ENCODE measurements at regions not wholly inside any gene's neighbourhood (a gene's known extent, or its start where the extent isn't known, plus 50 kb on each side); places are given as distances from the start of the nearest gene placed in this dataset.

- Mint-ChIP-seq H3K36me3 (no peaks in the 10 kb centered on the region), H3K9me3 (no peaks in the 10 kb centered on the region), H3K4me1 (no peaks in the 10 kb centered on the region), H3K27ac (no peak overlapping the region), H3K4me3 (no peak overlapping the region), H3K27me3 (no peaks in the 10 kb centered on the region)
- no peaks in the 10 kb centered on the region for H3K4me1 ChIP-seq (ENCODE audit: control insufficient read depth in 1 of 2, extremely low read depth in 1 of 2, insufficient read depth in 2 of 2, low read length in 2 of 2)
- no peak overlapping the region for H3K4me3 ChIP-seq (ENCODE audit: control insufficient read depth in 1 of 2, extremely low read depth in 1 of 2, low read length in 1 of 2)
- ATAC-seq (replicated peaks in 1 of 4) (no peak), DNase-seq (no peak)
- no CpG with 5 or more reads among the region's 3 CpGs for WGBS (ENCODE audit: insufficient coverage)
- no peaks in the 10 kb centered on the region for H3K9me3 ChIP-seq
- ChIA-PET POLR2A (no interaction called here), CTCF (interaction anchor here in 1 of 2 donors (0.6 kb wide), 1 partner anchor 46 kb away, joined by 4 read pairs; no protein-coding TSS in a partner anchor)
- no peak overlapping the region for H3K27ac ChIP-seq (ENCODE audit: low read length)
- no peaks in the 10 kb centered on the region for H3K36me3 ChIP-seq (ENCODE audit: control insufficient read depth in 2 of 2, extremely low read depth in 1 of 2, insufficient read depth in 1 of 2, low read length in 1 of 2)
- no peaks in the 10 kb centered on the region for H3K27me3 ChIP-seq (replicated peaks in 1 of 2; ENCODE audit: control insufficient read depth in 2 of 2, extremely low read depth in 1 of 2, insufficient read depth in 2 of 2, low read length in 1 of 2)
These were observed 51.0 kb upstream of the VEGFC start for GRCh38 chr4:176843710-176844109.

- H3K4me3 ChIP-seq (ENCODE audit: control insufficient read depth in 1 of 2, extremely low read depth in 1 of 2, low read length in 1 of 2) = no peak overlapping the region
- H3K36me3 ChIP-seq (ENCODE audit: control insufficient read depth in 2 of 2, extremely low read depth in 1 of 2, insufficient read depth in 1 of 2, low read length in 1 of 2) = no peaks in the 10 kb centered on the region
- WGBS (ENCODE audit: insufficient coverage) = 94% methylated on average over 3 of the region's 4 CpGs
- H3K9me3 ChIP-seq = no peaks in the 10 kb centered on the region
- no peak overlapping the region for H3K27ac ChIP-seq (ENCODE audit: low read length)
- no peaks in the 10 kb centered on the region for H3K4me1 ChIP-seq (ENCODE audit: control insufficient read depth in 1 of 2, extremely low read depth in 1 of 2, insufficient read depth in 2 of 2, low read length in 2 of 2)
- H3K36me3 Mint-ChIP-seq = no peaks in the 10 kb centered on the region
- POLR2A ChIA-PET = no interaction called here
- no peaks in the 10 kb centered on the region for H3K4me1 Mint-ChIP-seq
- DNase-seq (no peak), ATAC-seq (replicated peaks in 1 of 4) (no peak)
- H3K9me3 Mint-ChIP-seq = peaks cover 0 to 1% (median under 1%) of the 10 kb centered on the region in 3 donors
- no peaks in the 10 kb centered on the region for H3K27me3 ChIP-seq (replicated peaks in 1 of 2; ENCODE audit: control insufficient read depth in 2 of 2, extremely low read depth in 1 of 2, insufficient read depth in 2 of 2, low read length in 1 of 2)
- CTCF ChIA-PET = no interaction called here
- H3K4me3 Mint-ChIP-seq = no peak overlapping the region
- H3K27me3 Mint-ChIP-seq = no peaks in the 10 kb centered on the region
- H3K27ac Mint-ChIP-seq = no peak overlapping the region
These were observed 51.7 kb upstream of the VEGFC start for GRCh38 chr4:176844448-176844847.

GRCh38 chr4:176845636-176846035 is 52.9 kb upstream of the VEGFC start:
- H3K4me3 ChIP-seq (ENCODE audit: control insufficient read depth in 1 of 2, extremely low read depth in 1 of 2, low read length in 1 of 2) = no peak overlapping the region
- DNase-seq (no peak), ATAC-seq (replicated peaks in 1 of 4) (no peak)
- H3K4me3 Mint-ChIP-seq = no peak overlapping the region
- no peaks in the 10 kb centered on the region for H3K36me3 ChIP-seq (ENCODE audit: control insufficient read depth in 2 of 2, extremely low read depth in 1 of 2, insufficient read depth in 1 of 2, low read length in 1 of 2)
- no peaks in the 10 kb centered on the region for H3K36me3 Mint-ChIP-seq
- POLR2A ChIA-PET = no interaction called here
- WGBS (ENCODE audit: insufficient coverage) = no CpG with 5 or more reads among the region's 2 CpGs
- H3K27me3 ChIP-seq (replicated peaks in 1 of 2; ENCODE audit: control insufficient read depth in 2 of 2, extremely low read depth in 1 of 2, insufficient read depth in 2 of 2, low read length in 1 of 2) = no peaks in the 10 kb centered on the region
- no peak overlapping the region for H3K27ac Mint-ChIP-seq
- H3K27me3 Mint-ChIP-seq = no peaks in the 10 kb centered on the region
- no peaks in the 10 kb centered on the region for H3K9me3 ChIP-seq
- CTCF ChIA-PET = no interaction called here
- H3K27ac ChIP-seq (ENCODE audit: low read length) = no peak overlapping the region
- H3K4me1 Mint-ChIP-seq = no peaks in the 10 kb centered on the region
- no peaks in the 10 kb centered on the region for H3K4me1 ChIP-seq (ENCODE audit: control insufficient read depth in 1 of 2, extremely low read depth in 1 of 2, insufficient read depth in 2 of 2, low read length in 2 of 2)
- H3K9me3 Mint-ChIP-seq = peaks cover 0 to 4% (median 3%) of the 10 kb centered on the region in 3 donors

- no peak for ATAC-seq (replicated peaks in 1 of 4)
These were observed 56.4 kb upstream of the VEGFC start for GRCh38 chr4:176849076-176849475.

GRCh38 chr4:176850436-176850835 is 57.7 kb upstream of the VEGFC start:
- no peaks in the 10 kb centered on the region for H3K4me1 ChIP-seq (ENCODE audit: control insufficient read depth in 1 of 2, extremely low read depth in 1 of 2, insufficient read depth in 2 of 2, low read length in 2 of 2)
- no peak for DNase-seq
- no peaks in the 10 kb centered on the region for H3K27me3 ChIP-seq (replicated peaks in 1 of 2; ENCODE audit: control insufficient read depth in 2 of 2, extremely low read depth in 1 of 2, insufficient read depth in 2 of 2, low read length in 1 of 2)
- no peak for ATAC-seq (replicated peaks in 1 of 4)
- no peaks in the 10 kb centered on the region for H3K36me3 Mint-ChIP-seq
- H3K4me1 Mint-ChIP-seq = no peaks in the 10 kb centered on the region
- H3K27ac Mint-ChIP-seq = no peak overlapping the region
- no peaks in the 10 kb centered on the region for H3K36me3 ChIP-seq (ENCODE audit: control insufficient read depth in 2 of 2, extremely low read depth in 1 of 2, insufficient read depth in 1 of 2, low read length in 1 of 2)
- no CpG with 5 or more reads among the region's 2 CpGs for WGBS (ENCODE audit: insufficient coverage)
- no peak overlapping the region for H3K27ac ChIP-seq (ENCODE audit: low read length)
- H3K4me3 ChIP-seq (ENCODE audit: control insufficient read depth in 1 of 2, extremely low read depth in 1 of 2, low read length in 1 of 2) = no peak overlapping the region
- peaks cover 0 to 6% (median 3%) of the 10 kb centered on the region in 3 donors for H3K9me3 Mint-ChIP-seq
- H3K27me3 Mint-ChIP-seq = no peaks in the 10 kb centered on the region
- POLR2A ChIA-PET = no interaction called here
- H3K4me3 Mint-ChIP-seq = no peak overlapping the region
- CTCF ChIA-PET = no interaction called here
- H3K9me3 ChIP-seq = no peaks in the 10 kb centered on the region

More at GRCh38 chr4:176849076-176849475, 56.4 kb upstream of the VEGFC start:
- H3K4me1 ChIP-seq (ENCODE audit: control insufficient read depth in 1 of 2, extremely low read depth in 1 of 2, insufficient read depth in 2 of 2, low read length in 2 of 2) = no peaks in the 10 kb centered on the region
- peaks cover 0 to 4% (median 3%) of the 10 kb centered on the region in 3 donors for H3K9me3 Mint-ChIP-seq
- no peaks in the 10 kb centered on the region for H3K36me3 Mint-ChIP-seq
- no peak overlapping the region for H3K27ac Mint-ChIP-seq
- no peak for DNase-seq
- H3K27ac ChIP-seq (ENCODE audit: low read length) = no peak overlapping the region
- no peaks in the 10 kb centered on the region for H3K27me3 ChIP-seq (replicated peaks in 1 of 2; ENCODE audit: control insufficient read depth in 2 of 2, extremely low read depth in 1 of 2, insufficient read depth in 2 of 2, low read length in 1 of 2)
- H3K4me3 Mint-ChIP-seq = no peak overlapping the region
- H3K36me3 ChIP-seq (ENCODE audit: control insufficient read depth in 2 of 2, extremely low read depth in 1 of 2, insufficient read depth in 1 of 2, low read length in 1 of 2) = no peaks in the 10 kb centered on the region
- H3K9me3 ChIP-seq = no peaks in the 10 kb centered on the region
- no peaks in the 10 kb centered on the region for H3K27me3 Mint-ChIP-seq
- POLR2A ChIA-PET = no interaction called here
- CTCF ChIA-PET = no interaction called here
- H3K4me3 ChIP-seq (ENCODE audit: control insufficient read depth in 1 of 2, extremely low read depth in 1 of 2, low read length in 1 of 2) = no peak overlapping the region
- no peaks in the 10 kb centered on the region for H3K4me1 Mint-ChIP-seq

GRCh38 chr4:176856421-176856820 is 63.7 kb upstream of the VEGFC start:
- Mint-ChIP-seq H3K36me3 (no peaks in the 10 kb centered on the region), H3K27ac (no peak overlapping the region), H3K4me1 (no peaks in the 10 kb centered on the region), H3K27me3 (no peaks in the 10 kb centered on the region), H3K9me3 (peaks cover 0 to 20% (median 5%) of the 10 kb centered on the region in 3 donors), H3K4me3 (no peak overlapping the region)
- DNase-seq (no peak), ATAC-seq (replicated peaks in 1 of 4) (no peak)
- Histone ChIP-seq H3K36me3 (ENCODE audit: control insufficient read depth in 2 of 2, extremely low read depth in 1 of 2, insufficient read depth in 1 of 2, low read length in 1 of 2) (no peaks in the 10 kb centered on the region), H3K27me3 (replicated peaks in 1 of 2; ENCODE audit: control insufficient read depth in 2 of 2, extremely low read depth in 1 of 2, insufficient read depth in 2 of 2, low read length in 1 of 2) (no peaks in the 10 kb centered on the region), H3K4me1 (ENCODE audit: control insufficient read depth in 1 of 2, extremely low read depth in 1 of 2, insufficient read depth in 2 of 2, low read length in 2 of 2) (no peaks in the 10 kb centered on the region), H3K27ac (ENCODE audit: low read length) (no peak overlapping the region), H3K4me3 (ENCODE audit: control insufficient read depth in 1 of 2, extremely low read depth in 1 of 2, low read length in 1 of 2) (no peak overlapping the region), H3K9me3 (no peaks in the 10 kb centered on the region)
- ChIA-PET POLR2A (no interaction called here), CTCF (no interaction called here)
- WGBS (ENCODE audit: insufficient coverage) = no CpG with 5 or more reads among the region's 2 CpGs

GRCh38 chr4:176858839-176859238 is 66.1 kb upstream of the VEGFC start:
- no peaks in the 10 kb centered on the region for H3K36me3 ChIP-seq (ENCODE audit: control insufficient read depth in 2 of 2, extremely low read depth in 1 of 2, insufficient read depth in 1 of 2, low read length in 1 of 2)
- H3K27ac Mint-ChIP-seq = no peak overlapping the region
- DNase-seq (no peak), ATAC-seq (replicated peaks in 1 of 4) (no peak)
- CTCF ChIA-PET = no interaction called here
- H3K4me3 ChIP-seq (ENCODE audit: control insufficient read depth in 1 of 2, extremely low read depth in 1 of 2, low read length in 1 of 2) = no peak overlapping the region
- POLR2A ChIA-PET = no interaction called here
- H3K9me3 ChIP-seq = no peaks in the 10 kb centered on the region
- no peaks in the 10 kb centered on the region for H3K27me3 Mint-ChIP-seq
- H3K27me3 ChIP-seq (replicated peaks in 1 of 2; ENCODE audit: control insufficient read depth in 2 of 2, extremely low read depth in 1 of 2, insufficient read depth in 2 of 2, low read length in 1 of 2) = no peaks in the 10 kb centered on the region
- H3K4me3 Mint-ChIP-seq = no peak overlapping the region
- no peaks in the 10 kb centered on the region for H3K36me3 Mint-ChIP-seq
- no peaks in the 10 kb centered on the region for H3K4me1 Mint-ChIP-seq
- no peak overlapping the region for H3K27ac ChIP-seq (ENCODE audit: low read length)
- H3K9me3 Mint-ChIP-seq = peaks cover 0 to 23% (median 8%) of the 10 kb centered on the region in 3 donors
- H3K4me1 ChIP-seq (ENCODE audit: control insufficient read depth in 1 of 2, extremely low read depth in 1 of 2, insufficient read depth in 2 of 2, low read length in 2 of 2) = no peaks in the 10 kb centered on the region
